HCT116 (cell line): ENCODE measurements at regions not wholly inside any gene's neighbourhood (a gene's known extent, or its start where the extent isn't known, plus 50 kb on each side); places are given as distances from the start of the nearest gene placed in this dataset.

Source experiments
- ATAC-seq: fragments of 200-7000 bp; cut with Tn5 transposase; 2 replicates; pipeline ENCODE4 v1.9.1; 2020; ENCODE audit warnings: mild to moderate bottlenecking, moderate library complexity
- BruUV-seq: library from RNA; stranded (reverse); fragments of 400-500 nt; replicated peaks from 2 replicates; lab custom pipeline; 2021; lab: Mats Ljungman, UMichigan
- CTCF ChIA-PET: fragments of 300-600 bp; sonication (Branson Sonifier 250); formaldehyde crosslinking; loops from one replicate; lab custom pipeline; 2021; ENCODE audit warnings: antibody characterized with exemption; lab: Charles Lee
- POLR2A ChIA-PET: fragments of 300-600, 350-600 bp; sonication (Branson Sonifier 250); formaldehyde crosslinking; loops from one replicate; lab custom pipeline; 2021; ENCODE audit warnings: antibody characterized with exemption; lab: Charles Lee
- RAD21 ChIA-PET, 2 experiments: fragments of 300-600 bp; sonication (Branson Sonifier 250); formaldehyde crosslinking; loops; one replicate each; lab custom pipeline; 2023; ENCODE audit warnings: low total read pairs in 2 of 2; ENCODE audit not compliant: uncharacterized antibody in 2 of 2, unreplicated experiment in 2 of 2, low non-redundant PET in 1 of 2; lab: Charles Lee
- DNase-seq: peaks from one replicate; pipeline ENCODE4 v3.0.0-alpha.2; 2010; ENCODE audit warnings: low read depth, low spot score
- H2AFZ ChIP-seq: fragments of 200-600 bp; shearing (Covaris generic), sonication (generic); 2 replicates; pipeline ENCODE4 v1.6.1; 2017; ENCODE audit warnings: low read depth, mixed run types, mixed read lengths, antibody characterized with exemption, low read length; ENCODE audit not compliant: poor library complexity, severe bottlenecking
- H3K27ac ChIP-seq: 2 replicates; pipeline ENCODE4 v1.5.1; 2012; ENCODE audit warnings: low read depth, low read length
- H3K27me3 ChIP-seq: fragments of 200-600 bp; sonication (generic); 2 replicates; pipeline ENCODE4 v1.6.1; 2016; ENCODE audit warnings: mixed run types, low read length, mixed read lengths; ENCODE audit not compliant: insufficient read depth
- H3K36me3 ChIP-seq, 2 experiments: fragments of 200-500 bp in 1 of 2; fragments of 200-600 bp in 1 of 2; sonication (Bioruptor generic) in 1 of 2; sonication (generic) in 1 of 2; 2 replicates each; pipeline versions ENCODE4 v1.5.1 to v1.6.1; 2014 to 2016; ENCODE audit warnings: low read length in 2 of 2, inconsistent platforms in 1 of 2, mixed read lengths in 1 of 2, mixed run types in 1 of 2; ENCODE audit not compliant: insufficient read depth in 2 of 2, control insufficient read depth in 1 of 2
- H3K4me1 ChIP-seq, 2 experiments: fragments of 200-600 bp in 1 of 2; sonication (generic) in 1 of 2; 2 replicates each; pipeline versions ENCODE4 v1.5.1 to v1.6.1; 2012 to 2017; ENCODE audit warnings: low read length in 2 of 2, inconsistent platforms in 1 of 2, mild to moderate bottlenecking in 1 of 2, mixed read lengths in 1 of 2, mixed run types in 1 of 2, moderate library complexity in 1 of 2; ENCODE audit not compliant: insufficient read depth in 2 of 2, control insufficient read depth in 1 of 2
- H3K4me2 ChIP-seq: fragments of 200-600 bp; sonication (generic); 2 replicates; pipeline ENCODE4 v1.6.1; 2017; ENCODE audit warnings: mixed run types, low read length, mixed read lengths
- H3K4me3 ChIP-seq, 2 experiments: fragments of 200-600 bp in 1 of 2; sonication (generic) in 1 of 2; replicated peaks in 1 of 2; 2 replicates each; pipeline ENCODE4 v1.5.1; 2011 to 2016; ENCODE audit warnings: low read length in 2 of 2, control low read depth in 1 of 2, low read depth in 1 of 2, mild to moderate bottlenecking in 1 of 2, mixed read lengths in 1 of 2, mixed run types in 1 of 2
- H3K79me2 ChIP-seq: fragments of 200-600 bp; sonication (generic); 2 replicates; pipeline ENCODE4 v1.6.1; 2017; ENCODE audit warnings: mild to moderate bottlenecking, mixed run types, low read length, moderate library complexity, mixed read lengths; ENCODE audit not compliant: insufficient read depth
- H3K9ac ChIP-seq: fragments of 200-600 bp; sonication (generic); 2 replicates; pipeline ENCODE4 v1.6.1; 2016; ENCODE audit warnings: low read length, mixed read lengths
- H3K9me2 ChIP-seq: fragments of 200-600 bp; sonication (generic), shearing (Covaris generic); 2 replicates; pipeline ENCODE4 v1.6.1; 2017; ENCODE audit warnings: mixed run types, mild to moderate bottlenecking, moderate library complexity; ENCODE audit not compliant: insufficient read depth
- H3K9me3 ChIP-seq, 2 experiments: fragments of 200-500 bp in 1 of 2; fragments of 200-600 bp in 1 of 2; sonication (Bioruptor generic) in 1 of 2; sonication (generic) in 1 of 2; 2 replicates each; pipeline ENCODE4 v1.6.1; 2014 to 2017; ENCODE audit warnings: low read length in 2 of 2, mixed read lengths in 2 of 2, inconsistent platforms in 1 of 2, low read depth in 1 of 2, mild to moderate bottlenecking in 1 of 2, mixed run types in 1 of 2, moderate library complexity in 1 of 2; ENCODE audit not compliant: control insufficient read depth in 1 of 2, insufficient read depth in 1 of 2
- H4K20me1 ChIP-seq: fragments of 200-600 bp; sonication (generic), shearing (Covaris generic); 2 replicates; pipeline ENCODE4 v1.6.1; 2017; ENCODE audit warnings: mixed run types, mild to moderate bottlenecking, moderate library complexity; ENCODE audit not compliant: insufficient read depth
- ATF3 ChIP-seq: IDR thresholded peaks from 2 replicates; pipeline ENCODE4 v1.6.1; 2012
- CEBPB ChIP-seq: IDR thresholded peaks from 2 replicates; pipeline ENCODE4 v1.6.1; 2012; ENCODE audit warnings: low read depth
- EGR1 ChIP-seq: IDR thresholded peaks from 2 replicates; pipeline ENCODE4 v1.6.1; 2012; ENCODE audit warnings: low read depth
- ELF1 ChIP-seq: IDR thresholded peaks from 2 replicates; pipeline ENCODE4 v1.6.1; 2012; ENCODE audit warnings: low read depth, borderline replicate concordance
- EZH2 ChIP-seq: fragments of 200-600 bp; sonication (generic); IDR thresholded peaks from 2 replicates; pipeline ENCODE4 v1.6.1; 2017; ENCODE audit warnings: antibody characterized with exemption, mixed run types
- EZH2phosphoT487 ChIP-seq: fragments of 200-600 bp; IDR thresholded peaks from 2 replicates; pipeline ENCODE4 v1.6.1; 2018; ENCODE audit warnings: antibody characterized with exemption, borderline replicate concordance
- FOSL1 ChIP-seq: IDR thresholded peaks from 2 replicates; pipeline ENCODE4 v1.6.1; 2012; ENCODE audit warnings: low read depth
- JUND ChIP-seq: IDR thresholded peaks from 2 replicates; pipeline ENCODE4 v1.6.1; 2012
- POLR2AphosphoS5 ChIP-seq: IDR thresholded peaks from 2 replicates; pipeline ENCODE4 v1.6.1; 2011; ENCODE audit warnings: mild to moderate bottlenecking, low read depth, low read length, moderate library complexity
- RAD21 ChIP-seq: IDR thresholded peaks from 2 replicates; pipeline ENCODE4 v1.6.1; 2012; ENCODE audit warnings: low read depth, mild to moderate bottlenecking
- REST ChIP-seq: IDR thresholded peaks from 2 replicates; pipeline ENCODE4 v1.6.1; 2012; ENCODE audit warnings: low read depth
- SIN3A ChIP-seq: IDR thresholded peaks from 2 replicates; pipeline ENCODE4 v1.6.1; 2012; ENCODE audit warnings: low read depth
- SP1 ChIP-seq: IDR thresholded peaks from 2 replicates; pipeline ENCODE4 v1.6.1; 2012; ENCODE audit warnings: low read depth
- SRF ChIP-seq: IDR thresholded peaks from 2 replicates; pipeline ENCODE4 v1.6.1; 2012; ENCODE audit warnings: low read depth
- TCF7L2 ChIP-seq: IDR thresholded peaks from 2 replicates; pipeline ENCODE4 v1.7.0; 2011; ENCODE audit warnings: borderline replicate concordance, inconsistent platforms; ENCODE audit not compliant: insufficient read depth, insufficient read length; ENCODE audit errors: extremely low read depth
- ZBTB33 ChIP-seq: IDR thresholded peaks from 2 replicates; pipeline ENCODE4 v1.6.1; 2011; ENCODE audit warnings: mild to moderate bottlenecking, low read length, moderate library complexity; ENCODE audit not compliant: insufficient replicate concordance; ENCODE audit errors: extremely low read depth
- ZFX ChIP-seq: fragments of 450-650 bp; IDR thresholded peaks from 2 replicates; pipeline ENCODE4 v1.6.1; 2017
- ZNF274 ChIP-seq: fragments of 200-500 bp; sonication (Bioruptor generic); IDR thresholded peaks from 2 replicates; pipeline ENCODE4 v1.6.1; 2014; ENCODE audit warnings: mild to moderate bottlenecking, low read depth, low read length, inconsistent platforms
- intact Hi-C: fragments of 100-400 bp; cut with micrococcal nuclease; formaldehyde crosslinking; loops from 2 replicates; pipeline ENCODE4 v1.10.0; 2022

GRCh38 chr2:142769761-142770160 is 107.7 kb upstream of the KYNU start:
- ChIA-PET CTCF (no interaction called here), POLR2A (no interaction called here), RAD21 (no interaction called here)
- H3K27me3 ChIP-seq = no peaks in the 10 kb centered on the region
- H3K27ac ChIP-seq = no peak overlapping the region
- BruUV-seq = no TSS peak
- H3K4me2 ChIP-seq = no peak overlapping the region
- no peaks in the 10 kb centered on the region for H3K4me1 ChIP-seq
- no peak for ATAC-seq
- H3K79me2 ChIP-seq = no peaks in the 10 kb centered on the region
- no peak overlapping the region for H3K9ac ChIP-seq
- H3K9me3 ChIP-seq = no peaks in the 10 kb centered on the region
- no peak for DNase-seq
- TF ChIP-seq ZNF274 (no peak), TCF7L2 (no peak), EZH2 (no peak), ZFX (no peak), ELF1 (no peak), FOSL1 (no peak), SRF (no peak), RAD21 (no peak), JUND (no peak), ZBTB33 (no peak), POLR2AphosphoS5 (no peak), EZH2phosphoT487 (no peak), CEBPB (no peak), SIN3A (no peak), EGR1 (no peak), ATF3 (no peak), REST (no peak), SP1 (no peak)
- intact Hi-C loops = no loop called here
- no peak overlapping the region for H3K4me3 ChIP-seq
- no peaks in the 10 kb centered on the region for H4K20me1 ChIP-seq
- no peaks in the 10 kb centered on the region for H3K36me3 ChIP-seq
- H3K9me2 ChIP-seq = no peaks in the 10 kb centered on the region
- H2AFZ ChIP-seq = no peak overlapping the region
